ENCODE measurements at regions not wholly inside any gene's neighbourhood (a gene's known extent, or its start where the extent isn't known, plus 50 kb on each side); places are given as distances from the start of the nearest gene placed in this dataset.
"Not testable (repeated sequence)": the region's sequence is repeated elsewhere in the genome, so short reads cannot be mapped to it uniquely, and the experiment has no call there.

DNA sequence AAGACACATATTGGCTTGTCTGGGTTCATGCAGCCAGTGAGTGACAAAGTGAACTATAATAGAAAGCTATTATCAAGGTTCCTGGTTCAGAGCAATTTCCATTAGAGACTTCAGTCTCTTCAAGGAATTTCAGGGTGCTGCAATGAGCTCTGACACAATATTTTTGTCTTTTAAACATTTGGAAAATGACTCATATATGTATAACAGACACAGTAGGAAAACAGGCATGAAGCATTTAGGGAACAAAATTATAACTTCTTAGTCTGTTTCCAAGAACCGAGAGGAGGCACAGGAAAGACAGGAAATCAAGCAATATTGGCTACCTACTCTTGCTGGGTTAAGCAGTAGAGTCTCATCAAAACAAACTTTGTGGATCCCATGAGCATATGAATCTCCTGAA, 170.4 kb downstream of the PTPRC start:
- DNase-seq (ENCODE audit: low read depth in 2 of 2): no peak

DNA sequence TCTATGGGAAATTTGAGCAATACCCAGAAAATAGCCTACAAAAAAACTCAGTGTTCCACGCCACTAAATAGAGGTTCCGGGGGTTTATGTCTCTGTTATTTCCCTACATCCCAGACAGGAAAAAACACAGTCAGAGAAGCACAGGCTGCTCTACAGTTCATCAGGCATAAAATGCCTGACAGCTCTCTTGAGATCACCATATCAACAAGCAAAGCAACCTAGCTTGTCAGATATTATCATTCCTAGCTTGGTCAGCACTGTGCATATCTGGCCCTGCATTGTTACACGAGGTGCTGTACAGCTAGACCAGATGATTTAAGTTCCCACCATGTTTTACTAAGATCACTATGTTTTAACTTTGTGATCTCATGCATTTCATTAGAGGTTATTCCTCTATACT, 172.6 kb downstream of the PTPRC start:
- no peak for DNase-seq (ENCODE audit: low read depth in 2 of 2)

DNA sequence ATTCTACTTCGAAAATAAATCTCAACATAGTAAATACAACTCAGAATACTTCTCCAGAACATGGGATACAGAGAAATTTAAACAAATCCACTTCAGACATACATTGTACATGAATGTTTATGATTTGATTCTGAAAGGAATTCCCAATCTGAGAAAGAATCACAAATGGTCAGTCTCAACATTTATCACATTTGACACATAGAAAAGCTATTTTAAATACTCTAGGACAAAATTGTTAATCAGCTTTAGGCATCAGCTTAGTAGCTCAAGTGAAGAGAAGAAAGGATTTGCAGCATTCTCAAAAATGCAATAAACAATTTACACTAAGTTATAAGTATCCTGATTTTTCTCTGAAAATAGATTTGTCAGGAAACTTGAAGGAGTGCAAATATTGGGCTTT, 184.8 kb downstream of the PTPRC start:
- no peak for DNase-seq (ENCODE audit: low read depth in 2 of 2)

DNA sequence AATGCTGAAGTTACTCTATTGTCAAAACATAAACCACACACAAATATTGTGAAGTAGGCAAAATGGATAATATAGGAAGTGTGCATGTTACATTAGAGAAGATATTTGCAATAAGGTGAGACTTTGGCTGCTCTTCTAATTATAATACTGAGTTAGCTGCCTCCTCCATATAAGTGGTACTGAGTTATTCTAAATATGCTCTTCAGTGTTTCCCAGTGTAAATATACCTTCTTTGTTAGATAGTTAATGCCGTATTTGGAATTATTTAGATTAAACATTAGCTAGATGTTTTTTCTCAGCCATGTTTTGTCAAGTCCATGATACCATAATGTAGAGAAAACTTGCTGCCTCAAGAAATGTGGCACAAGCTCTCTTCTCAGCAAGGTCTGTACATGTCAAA, 186.4 kb downstream of the PTPRC start:
- DNase-seq (ENCODE audit: low read depth in 2 of 2): no peak

DNA sequence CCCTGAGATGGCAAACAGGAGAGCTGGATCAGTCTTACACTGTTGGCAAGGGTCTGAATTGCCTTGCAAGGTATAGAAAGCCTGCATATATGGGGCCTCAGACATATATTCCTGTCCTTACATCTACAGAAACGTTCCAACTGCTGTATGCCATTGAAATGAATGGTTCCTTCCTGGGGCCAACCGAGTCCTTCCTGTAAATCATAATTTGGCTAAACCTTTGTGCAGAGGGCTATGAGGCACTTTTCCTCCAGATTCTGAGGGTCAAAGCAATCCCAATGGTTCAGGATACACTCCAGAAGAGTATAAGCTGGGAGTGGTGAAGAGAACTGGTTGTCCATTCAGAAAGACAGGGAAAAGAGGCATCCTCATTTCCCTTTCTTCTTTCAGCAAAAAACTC, 190.5 kb downstream of the PTPRC start:
- no peak for DNase-seq (ENCODE audit: low read depth in 2 of 2)

DNA sequence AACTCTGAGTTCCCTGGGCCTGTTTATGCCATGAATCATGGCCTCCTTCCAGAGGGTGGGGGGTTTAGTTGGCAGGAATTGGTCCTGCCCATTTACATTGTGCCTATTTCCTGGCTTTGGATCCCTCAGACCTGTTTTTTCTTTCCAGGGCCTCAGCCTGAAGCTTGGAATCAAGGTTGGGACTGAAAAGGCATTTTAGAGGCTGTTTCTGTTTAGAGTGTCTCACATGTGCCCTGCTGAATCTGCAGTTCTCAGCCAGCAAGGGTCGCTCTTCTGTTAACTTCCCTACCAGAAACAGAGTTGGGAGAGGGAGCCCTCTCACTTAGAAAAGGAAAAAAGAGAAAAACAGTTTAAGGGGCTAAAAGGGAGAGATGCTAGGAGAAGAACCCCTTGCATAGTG, 191.1 kb downstream of the PTPRC start:
- no peak for DNase-seq (ENCODE audit: low read depth in 2 of 2)

DNA sequence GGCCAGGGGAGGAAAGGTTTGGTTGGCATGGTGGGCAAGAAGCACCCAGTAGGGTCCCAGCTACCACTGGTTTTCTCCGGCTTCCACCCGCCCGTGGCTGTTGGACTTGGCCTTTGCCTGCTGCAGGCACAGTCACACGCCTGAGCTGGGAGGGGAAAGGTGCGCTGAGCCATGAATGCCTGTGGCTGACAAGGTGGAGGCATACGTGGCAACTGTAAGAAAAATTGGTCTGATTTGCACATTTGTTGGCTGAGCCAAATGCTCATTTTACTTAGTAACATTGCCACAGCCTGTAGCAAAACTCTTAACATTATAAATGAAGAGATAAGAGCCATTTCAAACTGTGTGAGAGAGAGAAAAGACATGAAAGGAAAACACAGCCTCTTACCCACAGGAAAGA, 191.6 kb downstream of the PTPRC start:
- DNase-seq (ENCODE audit: low read depth in 2 of 2): no peak

DNA sequence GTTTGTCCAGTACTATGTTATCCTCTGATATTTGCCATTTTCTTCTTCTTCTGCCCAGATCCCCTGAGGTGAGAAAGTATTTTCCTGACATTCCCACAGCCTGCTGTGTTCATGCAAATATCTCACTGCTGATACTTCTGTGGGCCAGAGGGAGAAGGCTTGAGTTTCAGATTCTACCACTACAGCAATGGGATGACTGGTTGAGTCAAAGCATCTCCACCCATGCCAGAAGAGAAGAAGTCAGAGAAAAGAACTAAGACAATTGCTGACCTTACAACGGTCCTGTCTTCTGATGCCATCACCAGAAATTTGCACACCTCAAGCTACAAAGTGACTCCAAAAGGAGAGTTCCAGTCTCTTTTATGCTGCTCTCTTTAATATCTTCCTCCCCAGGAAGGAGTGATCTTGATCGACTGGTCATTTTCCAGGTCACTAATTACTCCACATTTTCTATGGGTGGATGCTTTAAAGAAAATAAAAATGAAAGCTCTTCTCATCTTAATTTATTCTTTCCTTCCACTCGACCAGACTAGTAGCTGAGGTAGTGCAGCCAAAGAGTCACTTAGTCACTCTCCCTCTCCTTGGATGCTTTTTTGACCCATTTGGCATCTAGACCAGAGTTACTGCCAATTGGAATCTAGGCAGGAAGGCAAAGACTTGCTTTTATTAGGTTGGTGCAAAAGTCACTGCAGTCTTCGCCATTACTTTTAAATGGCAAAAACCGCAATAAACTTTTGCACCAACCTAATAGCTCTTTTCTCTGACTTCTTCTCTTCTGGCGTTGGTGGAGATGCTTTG, 195.1 kb downstream of the PTPRC start:
- DNase-seq (ENCODE audit: low read depth in 2 of 2): no peak

DNA sequence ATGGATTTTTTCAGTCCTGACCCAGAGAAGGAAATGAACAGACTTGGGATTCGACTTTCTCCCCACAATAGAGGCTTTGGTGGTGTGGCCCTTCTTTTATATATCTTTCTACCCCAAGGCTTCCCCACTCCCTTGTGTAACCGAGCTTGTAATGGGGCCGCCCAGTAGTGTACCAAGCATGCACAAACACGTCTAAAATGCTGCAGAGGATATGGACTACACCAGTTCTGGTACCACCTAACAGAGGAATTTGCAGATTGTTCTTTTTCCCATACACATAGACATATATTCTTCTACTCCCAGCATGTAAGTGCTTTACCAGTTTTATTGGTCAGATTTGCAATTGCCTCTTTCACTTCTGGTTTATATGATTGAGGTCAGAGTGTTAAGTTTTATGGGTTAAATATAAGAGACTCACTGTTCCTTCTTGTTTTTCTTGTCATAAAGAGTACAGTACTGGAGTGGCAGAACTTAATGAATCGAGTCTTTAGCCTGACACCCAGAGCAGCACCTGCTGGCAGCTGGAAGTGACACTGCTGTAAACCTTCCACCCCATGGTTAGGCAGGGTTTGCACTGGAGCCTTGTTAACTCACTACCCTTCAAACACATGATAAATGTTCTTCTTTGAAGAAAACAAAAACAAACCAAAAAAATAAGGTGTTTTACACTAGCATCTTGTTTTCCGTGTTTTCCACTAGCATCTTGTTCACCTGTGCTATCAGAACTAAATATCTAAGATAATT, 198.6 kb downstream of the PTPRC start:
- DNase-seq (ENCODE audit: low read depth in 2 of 2): no peak

DNA sequence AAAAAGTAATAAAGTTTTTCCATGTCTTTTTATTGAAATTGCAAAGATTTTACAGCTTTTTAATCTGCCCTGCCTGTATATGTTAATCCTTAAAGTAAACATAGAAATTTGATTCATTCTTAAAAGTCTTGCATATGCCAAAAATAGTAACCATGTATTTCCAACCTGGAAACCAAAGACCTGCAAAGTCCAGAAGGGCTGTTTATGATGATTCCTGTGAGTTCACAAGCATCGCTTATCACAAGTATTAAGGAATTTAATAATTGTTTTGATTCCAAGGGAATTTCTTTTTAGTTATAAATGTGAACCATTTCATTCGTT, 199.1 kb downstream of the PTPRC start:
- DNase-seq (ENCODE audit: low read depth in 2 of 2): no peak

DNA sequence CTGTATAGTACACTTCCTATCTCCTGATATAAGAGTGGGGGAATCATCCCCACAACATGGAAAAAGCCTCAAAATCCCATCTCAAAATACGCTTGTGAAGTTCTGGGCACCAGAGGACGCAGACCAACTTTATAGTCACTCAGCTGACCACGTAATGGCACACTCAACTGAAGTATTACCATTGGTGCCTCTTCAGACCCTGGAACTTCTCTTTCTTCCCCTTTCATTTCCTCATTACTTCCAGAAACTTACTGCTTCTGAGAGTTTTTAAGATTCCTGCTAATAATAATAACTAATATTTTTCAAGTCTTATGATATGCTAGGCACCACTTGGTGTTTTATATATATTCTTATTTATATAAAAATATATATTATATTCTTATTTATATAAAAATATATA, 202.6 kb downstream of the PTPRC start:
- no peak for DNase-seq (ENCODE audit: low read depth in 2 of 2)

DNA sequence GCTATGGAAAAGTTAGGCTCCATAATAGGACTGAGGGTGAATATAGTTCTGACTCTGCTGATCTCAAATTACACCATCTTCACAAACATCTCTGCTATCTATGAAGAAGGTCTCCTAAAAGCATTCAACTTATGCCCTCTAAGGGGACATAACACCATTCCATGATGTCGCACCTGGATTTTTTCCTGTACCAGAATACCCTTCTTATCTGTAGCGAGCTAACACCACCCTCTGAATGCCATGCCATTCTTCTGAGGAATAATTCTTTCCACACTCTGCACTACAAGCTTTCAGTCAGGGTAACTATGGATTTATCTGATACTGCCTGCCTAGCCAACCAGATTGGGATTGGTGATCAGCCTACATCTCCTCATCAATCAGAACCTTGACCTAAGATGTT, 203.8 kb downstream of the PTPRC start:
- DNase-seq (ENCODE audit: low read depth in 2 of 2): no peak

DNA sequence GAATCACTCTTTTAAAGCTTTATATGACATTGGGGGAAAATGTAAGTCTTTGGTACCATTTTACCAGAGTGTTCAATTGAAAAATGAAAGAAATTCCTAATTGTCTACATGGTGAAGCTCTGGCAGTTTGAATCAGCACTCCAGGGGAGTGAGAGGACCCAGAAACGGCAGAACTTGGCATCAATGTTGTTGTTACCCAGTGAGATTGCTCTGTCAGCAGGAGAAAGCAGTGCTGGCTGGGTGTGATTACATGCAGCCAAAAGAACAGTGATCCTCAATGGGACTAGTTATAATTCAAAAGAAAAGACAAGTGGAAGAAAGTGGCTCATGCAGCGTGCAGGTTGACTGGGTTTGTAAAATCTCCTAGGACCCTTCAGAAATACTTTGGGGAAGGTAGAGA, 206.4 kb downstream of the PTPRC start:
- no peak for DNase-seq (ENCODE audit: low read depth in 2 of 2)

DNA sequence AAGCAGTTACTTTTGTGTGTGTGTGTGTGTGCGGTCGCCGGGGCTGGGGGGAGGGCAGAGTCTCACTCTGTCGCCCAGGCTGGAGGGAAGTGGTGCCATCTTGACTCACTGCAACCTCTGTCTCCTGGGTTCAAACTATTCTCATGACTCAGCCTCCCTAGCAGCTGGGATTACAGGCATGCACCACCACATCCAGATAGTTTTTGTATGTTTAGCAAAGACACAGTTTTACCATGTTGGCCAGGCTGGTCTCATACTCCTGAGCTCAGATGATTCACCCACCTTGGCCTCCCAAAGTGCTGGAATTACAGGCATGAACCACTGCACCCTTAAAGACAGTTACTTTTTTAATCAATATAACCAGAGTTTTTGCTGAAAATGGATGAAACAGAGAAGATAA, 207.0 kb downstream of the PTPRC start:
- no peak for DNase-seq (ENCODE audit: low read depth in 2 of 2)

DNA sequence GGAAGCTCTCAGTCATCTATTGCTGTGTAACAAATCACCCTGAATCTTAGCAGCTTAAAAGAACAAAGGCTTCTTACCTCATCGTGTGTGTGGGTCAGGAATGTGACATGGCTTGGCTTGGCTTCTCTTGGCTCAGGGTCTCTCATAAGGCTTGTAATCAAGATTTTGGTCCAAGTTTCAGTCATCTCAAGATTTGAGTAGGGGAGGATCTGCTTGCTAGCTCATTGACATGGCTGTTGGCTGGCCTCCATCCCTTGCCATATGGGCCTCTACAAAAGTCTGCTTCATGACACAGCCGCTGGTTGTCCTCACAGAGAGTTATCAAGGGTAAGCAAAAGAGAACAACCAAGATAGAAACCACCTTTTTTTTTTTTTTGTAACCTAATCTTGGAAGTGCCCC, 207.7 kb downstream of the PTPRC start:
- no peak for DNase-seq (ENCODE audit: low read depth in 2 of 2)

DNA sequence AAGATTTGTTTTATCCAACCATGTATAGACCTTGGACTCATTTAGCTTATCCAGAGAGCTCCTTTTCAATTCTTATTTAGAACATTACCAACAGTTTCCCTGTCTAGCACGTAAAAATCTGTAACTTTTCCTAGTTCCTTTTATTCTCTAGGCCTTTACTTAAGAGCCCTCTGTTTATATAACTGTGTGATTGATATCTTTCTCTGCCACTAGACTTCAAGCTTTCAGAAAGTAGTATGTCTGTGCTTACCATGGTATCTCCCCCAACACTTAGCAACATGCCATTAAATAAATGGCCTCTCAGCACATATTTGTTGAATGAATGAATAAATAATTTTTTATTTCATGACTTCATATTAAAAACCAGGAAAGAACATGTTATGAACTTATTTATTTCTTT, 209.4 kb downstream of the PTPRC start:
- no peak for DNase-seq (ENCODE audit: low read depth in 2 of 2)

DNA sequence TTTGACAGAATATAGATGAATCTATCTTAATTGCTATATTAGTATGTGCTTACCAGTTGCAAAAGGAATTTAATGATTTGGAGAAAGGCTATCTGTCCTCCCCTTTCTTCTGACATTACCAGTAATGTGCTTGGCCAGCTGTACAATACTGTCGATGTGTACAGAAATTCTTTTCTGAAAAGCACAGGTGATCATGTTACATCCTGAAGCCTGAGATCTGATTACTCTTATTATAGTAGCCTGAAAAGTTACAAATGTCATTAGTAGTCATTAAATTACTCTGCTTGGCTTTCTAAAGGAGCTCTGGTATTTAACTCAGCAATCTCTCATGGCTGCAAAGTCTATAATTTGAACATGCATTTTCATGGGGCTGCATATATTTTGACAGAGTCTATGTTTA, 209.8 kb downstream of the PTPRC start:
- no peak for DNase-seq (ENCODE audit: low read depth in 2 of 2)

DNA sequence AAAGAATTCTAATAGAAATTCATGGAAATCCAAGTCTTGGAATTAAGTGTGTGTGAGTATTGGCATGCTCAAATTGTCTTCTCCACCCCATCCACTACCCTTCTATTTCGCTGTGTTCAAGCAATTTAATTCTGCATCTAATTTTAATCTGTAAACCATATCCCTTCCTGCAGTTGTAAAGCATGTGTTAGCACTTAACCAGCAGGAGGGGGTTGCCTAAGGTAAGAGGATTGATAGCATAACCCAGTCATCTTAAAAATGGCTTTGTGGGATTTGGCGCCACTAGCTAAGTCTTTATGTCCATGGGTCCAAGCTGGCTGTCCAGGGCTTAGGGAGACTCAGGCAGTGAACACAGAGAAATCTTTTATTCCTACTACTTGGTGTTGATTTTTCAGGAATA, 210.3 kb downstream of the PTPRC start:
- DNase-seq (ENCODE audit: low read depth in 2 of 2): no peak

DNA sequence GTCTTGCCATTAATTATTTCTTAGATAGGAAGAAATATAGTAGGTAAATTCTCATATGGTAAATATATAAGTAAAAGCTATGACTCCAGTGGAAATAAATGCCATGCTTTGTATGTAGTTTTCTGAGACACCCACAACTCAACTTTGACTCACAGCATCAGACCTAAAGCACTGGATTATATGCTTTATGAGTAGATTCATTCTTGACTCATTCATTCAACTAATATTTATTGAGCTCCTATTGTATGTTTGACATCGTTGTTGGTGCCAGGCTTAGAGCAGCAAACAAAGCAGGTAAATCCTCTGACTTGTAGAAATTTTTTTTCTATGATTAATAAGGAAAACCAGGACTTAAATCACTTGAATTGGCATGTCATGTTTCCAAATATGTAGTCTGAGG, 211.4 kb downstream of the PTPRC start:
- no peak for DNase-seq (ENCODE audit: low read depth in 2 of 2)

DNA sequence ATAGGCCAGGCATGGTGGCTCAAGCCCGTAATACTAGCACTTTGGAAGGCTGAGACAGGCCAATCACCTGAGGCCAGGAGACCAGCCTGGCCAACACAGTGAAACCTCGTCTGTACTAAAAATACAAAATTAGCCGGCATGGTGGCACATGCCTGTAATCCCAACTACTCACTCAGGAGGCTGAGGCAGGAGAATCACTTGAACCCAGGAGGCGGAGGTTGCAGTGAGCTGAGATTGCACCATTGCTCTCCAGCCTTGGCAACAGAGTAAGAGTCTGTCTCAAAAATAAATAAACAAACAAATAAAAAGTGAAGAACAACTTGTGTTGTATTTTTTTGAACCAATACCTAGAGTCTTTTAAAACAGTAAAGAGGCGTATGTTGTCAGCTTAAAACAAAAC, 212.1 kb downstream of the PTPRC start:
- not testable (repeated sequence) for DNase-seq (ENCODE audit: low read depth in 2 of 2)

DNA sequence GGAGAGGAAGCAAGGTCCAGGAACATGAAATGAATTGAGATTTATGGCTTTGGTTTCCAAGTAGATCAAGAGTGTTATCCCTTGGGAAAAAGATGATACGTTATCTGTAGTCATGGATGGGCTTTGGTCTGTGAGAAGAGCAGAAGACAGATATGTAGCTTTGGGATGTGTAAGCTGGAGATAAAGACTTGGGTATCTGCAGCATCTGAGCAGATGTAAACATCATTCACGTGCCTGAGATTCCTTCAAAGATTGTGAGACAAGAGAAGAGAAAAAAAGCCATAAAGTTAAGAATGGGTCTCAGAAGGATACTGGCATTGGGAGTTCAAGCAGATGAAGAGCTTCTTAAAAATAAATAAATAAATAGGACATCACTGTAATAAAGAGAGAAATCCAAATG, 217.8 kb downstream of the PTPRC start:
- DNase-seq (ENCODE audit: low read depth in 2 of 2): no peak

DNA sequence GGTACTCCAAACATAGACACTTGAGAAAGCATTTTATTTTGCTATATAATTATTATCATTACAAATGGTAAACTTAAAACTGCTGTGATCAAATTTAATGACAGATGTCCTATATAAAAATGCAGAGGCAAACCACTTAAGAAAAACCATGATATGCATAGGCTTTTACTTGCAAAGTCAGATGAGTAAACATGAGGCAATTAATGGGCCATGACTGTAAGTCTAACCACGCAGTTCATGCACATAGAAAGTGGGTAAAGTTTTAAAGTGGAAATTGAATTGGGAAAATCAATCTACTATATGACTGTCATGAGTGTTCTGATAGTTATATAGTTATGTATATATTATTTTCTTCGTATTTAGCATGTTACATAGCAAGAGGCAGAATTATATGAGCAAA, 219.2 kb downstream of the PTPRC start:
- no peak for DNase-seq (ENCODE audit: low read depth in 2 of 2)

DNA sequence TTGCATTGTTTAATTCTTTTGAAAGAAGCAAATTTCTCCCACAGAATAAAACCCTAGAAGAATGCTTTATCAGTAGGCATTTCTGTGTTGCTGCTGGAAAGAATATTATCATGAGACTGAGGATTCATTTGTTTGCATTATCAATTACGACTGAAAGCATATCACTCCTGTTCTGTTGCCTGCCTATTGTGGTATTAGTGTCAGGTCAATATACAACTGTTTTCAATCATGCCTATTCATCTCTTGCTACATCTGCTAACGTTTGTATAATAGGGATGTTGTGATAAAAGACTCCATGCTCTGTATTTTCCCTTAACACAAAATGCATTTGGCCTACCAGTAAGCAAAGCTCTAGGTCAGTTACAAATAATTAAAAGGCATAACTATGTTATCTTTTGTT, 221.5 kb downstream of the PTPRC start:
- no peak for DNase-seq (ENCODE audit: low read depth in 2 of 2)

DNA sequence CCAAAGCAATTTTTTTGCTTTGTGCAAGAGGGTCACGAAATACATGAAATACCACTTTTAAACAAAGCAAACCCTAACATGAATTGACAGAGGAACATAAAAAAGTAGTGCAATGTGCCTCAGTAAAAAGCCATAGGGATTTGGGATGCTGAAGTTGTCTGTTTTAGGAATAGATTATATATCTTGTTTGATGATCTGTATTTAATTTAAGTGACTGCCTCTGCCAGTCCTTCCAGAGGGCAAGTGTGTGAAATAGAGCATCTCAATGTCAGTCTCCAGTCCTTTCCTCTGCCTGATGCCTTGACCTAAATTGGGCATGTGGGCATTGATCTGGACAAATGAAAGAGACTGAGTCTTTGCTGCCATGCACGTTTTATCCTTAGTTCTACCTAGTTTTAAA, 222.8 kb downstream of the PTPRC start:
- no peak for DNase-seq (ENCODE audit: low read depth in 2 of 2)
